H1 (cell line): ENCODE measurements at regions not wholly inside any gene's neighbourhood (a gene's known extent, or its start where the extent isn't known, plus 50 kb on each side); places are given as distances from the start of the nearest gene placed in this dataset.

Experiments
- FOSL1 ChIP-seq: IDR thresholded peaks from 2 replicates; pipeline ENCODE4 v1.6.1; 2011; ENCODE audit warnings: mild to moderate bottlenecking, low read depth, low read length, moderate library complexity; ENCODE audit not compliant: insufficient read depth
- GTF2F1 ChIP-seq: IDR thresholded peaks from 2 replicates; pipeline ENCODE4 v1.6.1; 2012; ENCODE audit warnings: low read depth, low read length, improper control_type of control experiment, borderline replicate concordance
- SIN3A ChIP-seq, 2 experiments: IDR thresholded peaks in 1 of 2; conservative IDR thresholded peaks in 1 of 2; 2 replicates each; pipeline ENCODE4 v1.6.1; 2011 to 2012; ENCODE audit warnings: low read length in 2 of 2, improper control_type of control experiment in 1 of 2, low read depth in 1 of 2, mild to moderate bottlenecking in 1 of 2
- TBP ChIP-seq: IDR thresholded peaks from 2 replicates; pipeline ENCODE4 v1.6.1; 2011; ENCODE audit warnings: low read depth, low read length, improper control_type of control experiment

- TF ChIP-seq TBP: no peak
- no peak for TF ChIP-seq SIN3A (conservative IDR thresholded peaks at IDR 0.05 in 1 of 2, IDR thresholded peaks at IDR 0.05 in 1 of 2; ENCODE audit: low read depth in 1 of 2, low read length in 2 of 2)
- TF ChIP-seq FOSL1: no peak
- no peak for TF ChIP-seq GTF2F1
These were observed 89.8 kb upstream of the NR5A2 start (continued) for GRCh38 chr1:199937661-199938060.
